ENCODE measurements at regions not wholly inside any gene's neighbourhood (a gene's known extent, or its start where the extent isn't known, plus 50 kb on each side); places are given as distances from the start of the nearest gene placed in this dataset.
A peak's percentile ranks its signal among the peaks of the same experiment; 100 is the strongest.

DNA sequence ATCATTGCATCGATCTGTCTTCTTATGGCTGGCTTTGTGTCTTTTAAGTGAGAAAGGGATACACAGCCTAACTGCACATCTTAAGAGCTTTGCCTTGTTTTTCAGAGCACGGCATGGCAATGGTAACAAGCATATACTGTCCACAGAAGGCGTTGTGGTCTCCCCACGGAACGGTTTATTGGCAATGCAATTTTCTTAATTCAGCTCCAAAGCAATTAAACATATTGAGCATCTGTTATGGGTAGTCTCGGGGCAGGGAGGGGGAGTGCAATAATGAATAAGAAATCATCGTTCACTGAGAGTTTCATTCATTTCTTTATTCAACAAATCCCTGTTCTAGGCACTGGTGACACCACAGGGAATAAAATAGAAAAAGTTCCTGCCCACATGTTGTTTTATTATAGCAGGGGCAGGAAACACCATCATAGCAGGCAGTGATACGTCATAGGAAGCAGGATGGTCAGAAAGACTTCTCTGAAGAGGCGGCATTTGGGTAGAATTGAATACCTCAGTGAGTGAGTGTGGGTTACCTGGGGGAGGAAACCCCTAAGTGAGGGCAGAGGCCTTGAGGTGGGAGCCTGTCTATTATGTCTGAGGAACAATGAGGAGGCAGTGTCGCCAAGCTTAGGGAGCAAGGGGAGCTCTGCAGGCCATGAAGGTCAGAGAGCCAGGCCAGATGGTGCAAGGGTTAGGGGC, 185.7 kb upstream of the KL start:
- CTCF ChIA-PET, result no interaction called here
- no peak overlapping the region for H3K4me3 ChIP-seq (ENCODE audit: low read depth, low read length)
- BruUV-seq (replicated peaks), result no TSS peak

DNA sequence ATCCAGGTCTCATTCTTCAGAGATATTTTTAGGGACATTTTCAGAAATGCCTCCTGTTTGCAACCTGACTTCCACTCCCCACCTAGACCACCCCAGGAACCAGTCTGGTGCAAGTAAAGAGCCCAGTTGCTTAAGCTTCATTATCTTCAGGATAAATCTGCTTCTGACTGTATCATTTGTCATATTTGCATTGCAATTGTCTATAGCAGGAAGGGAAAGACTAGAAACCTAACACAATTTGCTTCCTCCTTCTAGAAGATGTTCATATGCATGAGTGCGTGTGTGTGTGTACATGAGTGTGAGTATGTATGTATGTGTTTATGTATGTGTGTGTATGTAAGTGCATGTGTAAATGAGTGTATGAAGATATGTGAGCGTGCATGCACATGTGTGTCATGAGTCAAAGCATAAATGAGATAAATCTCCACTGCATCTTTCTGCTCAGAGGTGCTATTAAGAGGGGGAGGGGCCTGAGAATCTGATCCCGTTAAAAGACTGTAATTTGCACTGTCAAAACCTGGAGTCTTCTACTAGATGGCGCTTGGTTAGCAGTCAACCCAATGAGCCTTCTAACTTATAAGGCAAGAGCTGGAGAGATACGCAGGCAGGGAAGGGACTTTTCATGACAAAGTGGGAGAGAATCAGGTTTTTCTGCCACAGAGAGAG, 178.8 kb upstream of the KL start:
- intact Hi-C loops (cut with micrococcal nuclease; ENCODE audit: unreplicated experiment), result no loop called here
- Mint-ChIP-seq H3K4me1 (ENCODE audit: low read depth, unreplicated experiment) (peaks cover 5% of the 10 kb centered on the region), H3K4me3 (ENCODE audit: unreplicated experiment) (no peak overlapping the region), H3K9me3 (ENCODE audit: unreplicated experiment) (peaks cover 29% of the 10 kb centered on the region), H3K27ac (ENCODE audit: unreplicated experiment) (peak overlapping the region; percentile 2), H3K36me3 (ENCODE audit: insufficient read depth, unreplicated experiment) (no peaks in the 10 kb centered on the region), H3K27me3 (ENCODE audit: insufficient read depth, unreplicated experiment) (no peaks in the 10 kb centered on the region)
- CTCF ChIA-PET, result no interaction called here
- TF ChIP-seq, protein P1, sequence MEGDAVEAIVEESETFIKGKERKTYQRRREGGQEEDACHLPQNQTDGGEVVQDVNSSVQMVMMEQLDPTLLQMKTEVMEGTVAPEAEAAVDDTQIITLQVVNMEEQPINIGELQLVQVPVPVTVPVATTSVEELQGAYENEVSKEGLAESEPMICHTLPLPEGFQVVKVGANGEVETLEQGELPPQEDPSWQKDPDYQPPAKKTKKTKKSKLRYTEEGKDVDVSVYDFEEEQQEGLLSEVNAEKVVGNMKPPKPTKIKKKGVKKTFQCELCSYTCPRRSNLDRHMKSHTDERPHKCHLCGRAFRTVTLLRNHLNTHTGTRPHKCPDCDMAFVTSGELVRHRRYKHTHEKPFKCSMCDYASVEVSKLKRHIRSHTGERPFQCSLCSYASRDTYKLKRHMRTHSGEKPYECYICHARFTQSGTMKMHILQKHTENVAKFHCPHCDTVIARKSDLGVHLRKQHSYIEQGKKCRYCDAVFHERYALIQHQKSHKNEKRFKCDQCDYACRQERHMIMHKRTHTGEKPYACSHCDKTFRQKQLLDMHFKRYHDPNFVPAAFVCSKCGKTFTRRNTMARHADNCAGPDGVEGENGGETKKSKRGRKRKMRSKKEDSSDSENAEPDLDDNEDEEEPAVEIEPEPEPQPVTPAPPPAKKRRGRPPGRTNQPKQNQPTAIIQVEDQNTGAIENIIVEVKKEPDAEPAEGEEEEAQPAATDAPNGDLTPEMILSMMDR (IDR thresholded peaks at IDR 0.05; ENCODE audit: insufficient read depth in 1 of 2, low read depth in 1 of 2, low read length in 1 of 2, severe bottlenecking in 1 of 2, unreplicated experiment in 1 of 2), result no peak
- no peak overlapping the region for H3K4me3 ChIP-seq (ENCODE audit: low read depth, low read length)
- POLR2A ChIA-PET, result no interaction called here
- H3K36me3 ChIP-seq (ENCODE audit: control insufficient read depth, insufficient read depth, low read length), result no peaks in the 10 kb centered on the region
- no TSS peak for BruUV-seq (replicated peaks)
- DNase-seq, result no peak
- 0 out of 2 replicates have a peak, but pooled peaks cover 2% of the 10 kb centered on the region for H3K4me1 ChIP-seq
- peaks cover 10% of the 10 kb centered on the region; the same call in 1 of the 2 replicates for H3K9me3 ChIP-seq
- no peaks in the 10 kb centered on the region for H3K27me3 ChIP-seq (replicated peaks; ENCODE audit: control insufficient read depth, insufficient read depth, low read length)

More for the DNA sequence above, 185.7 kb upstream of the KL start:
- Histone ChIP-seq H3K36me3 (ENCODE audit: control insufficient read depth, insufficient read depth, low read length) (no peaks in the 10 kb centered on the region), H3K9me3 (peaks cover 10% of the 10 kb centered on the region; the same call in 1 of the 2 replicates), H3K27me3 (replicated peaks; ENCODE audit: control insufficient read depth, insufficient read depth, low read length) (no peaks in the 10 kb centered on the region), H3K4me1 (peaks cover 22% of the 10 kb centered on the region)
- TF ChIP-seq, protein P1 (IDR thresholded peaks at IDR 0.05; ENCODE audit: insufficient read depth in 1 of 2, low read depth in 1 of 2, low read length in 1 of 2, severe bottlenecking in 1 of 2, unreplicated experiment in 1 of 2), result no peak
- Mint-ChIP-seq H3K4me3 (ENCODE audit: unreplicated experiment) (no peak overlapping the region), H3K27me3 (ENCODE audit: insufficient read depth, unreplicated experiment) (no peaks in the 10 kb centered on the region), H3K36me3 (ENCODE audit: insufficient read depth, unreplicated experiment) (no peaks in the 10 kb centered on the region), H3K27ac (ENCODE audit: unreplicated experiment) (no peak overlapping the region), H3K9me3 (ENCODE audit: unreplicated experiment) (peaks cover 19% of the 10 kb centered on the region), H3K4me1 (ENCODE audit: low read depth, unreplicated experiment) (peaks cover 17% of the 10 kb centered on the region)
- DNase-seq, result no peak
- POLR2A ChIA-PET, result no interaction called here
- intact Hi-C loops (cut with micrococcal nuclease; ENCODE audit: unreplicated experiment), result no loop called here

DNA sequence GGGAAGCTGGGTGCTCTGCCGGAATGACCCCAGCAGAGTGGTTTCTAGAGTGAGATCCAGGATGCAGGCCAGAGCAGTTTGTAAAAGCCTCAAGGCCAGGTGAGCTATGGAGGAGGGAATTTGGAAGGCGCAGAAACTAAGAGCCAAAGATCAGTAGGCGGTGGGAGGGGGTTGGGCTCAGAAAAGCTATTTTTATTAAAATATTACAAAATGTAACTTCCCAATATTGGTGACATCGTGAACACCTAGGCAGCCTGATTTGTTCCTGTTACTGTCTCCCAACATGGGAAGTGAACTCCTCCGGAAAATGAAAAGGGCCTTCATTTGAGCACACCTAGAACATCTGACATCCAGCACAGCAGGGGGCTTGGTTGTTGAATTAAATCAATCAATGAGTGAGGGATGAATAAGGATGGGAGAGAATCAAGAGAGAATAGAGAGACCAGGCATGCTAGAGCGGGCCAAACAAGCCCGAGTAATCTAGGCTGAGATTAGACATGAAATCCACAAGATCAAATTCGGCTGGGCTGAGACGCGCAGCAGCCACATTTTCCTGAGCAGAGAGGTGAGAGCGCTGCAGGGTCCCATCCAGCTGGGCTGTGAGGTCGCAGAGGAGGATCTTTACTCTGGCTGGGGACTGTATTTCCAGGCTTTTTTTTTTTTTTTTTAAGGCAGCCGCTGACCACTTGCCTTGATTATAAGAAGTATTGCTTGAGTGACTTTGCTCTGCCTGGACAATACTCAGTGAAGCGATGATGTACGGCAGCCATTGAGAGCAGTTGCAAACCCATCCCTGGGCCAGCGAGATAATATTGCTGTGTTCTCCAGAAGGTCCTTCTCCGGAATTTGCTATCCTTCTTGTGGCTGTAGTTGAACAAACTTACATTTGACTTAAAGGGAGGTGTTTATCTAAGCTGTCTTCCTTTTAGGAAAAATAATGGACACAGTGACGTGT, 178.0 kb upstream of the KL start:
- Mint-ChIP-seq H3K27ac (ENCODE audit: unreplicated experiment) (peak overlapping the region; percentile 2), H3K36me3 (ENCODE audit: insufficient read depth, unreplicated experiment) (no peaks in the 10 kb centered on the region), H3K4me1 (ENCODE audit: low read depth, unreplicated experiment) (peaks cover 5% of the 10 kb centered on the region), H3K4me3 (ENCODE audit: unreplicated experiment) (no peak overlapping the region), H3K27me3 (ENCODE audit: insufficient read depth, unreplicated experiment) (no peaks in the 10 kb centered on the region), H3K9me3 (ENCODE audit: unreplicated experiment) (peaks cover 24% of the 10 kb centered on the region)
- peaks cover 10% of the 10 kb centered on the region; the same call in 1 of the 2 replicates for H3K9me3 ChIP-seq
- intact Hi-C loops (cut with micrococcal nuclease; ENCODE audit: unreplicated experiment), result no loop called here
- H3K4me1 ChIP-seq, result 0 out of 2 replicates have a peak, but pooled peaks cover 2% of the 10 kb centered on the region
- ChIA-PET POLR2A (no interaction called here), CTCF (no interaction called here)
- H3K36me3 ChIP-seq (ENCODE audit: control insufficient read depth, insufficient read depth, low read length), result no peaks in the 10 kb centered on the region
- DNase-seq, result no peak
- TF ChIP-seq, protein P1 (IDR thresholded peaks at IDR 0.05; ENCODE audit: insufficient read depth in 1 of 2, low read depth in 1 of 2, low read length in 1 of 2, severe bottlenecking in 1 of 2, unreplicated experiment in 1 of 2), result no peak
- H3K27me3 ChIP-seq (replicated peaks; ENCODE audit: control insufficient read depth, insufficient read depth, low read length), result no peaks in the 10 kb centered on the region
- no peak overlapping the region for H3K4me3 ChIP-seq (ENCODE audit: low read depth, low read length)
- no TSS peak for BruUV-seq (replicated peaks)

Measured in Caco-2 (cell line).